Endodermal cell (in vitro differentiated cells): ENCODE measurements at regions not wholly inside any gene's neighbourhood (a gene's known extent, or its start where the extent isn't known, plus 50 kb on each side); places are given as distances from the start of the nearest gene placed in this dataset.
A peak's percentile ranks its signal among the peaks of the same experiment; 100 is the strongest.

Experiments used
- DNase-seq: peaks from one replicate; pipeline ENCODE4 v3.0.0-alpha.2; 2017
- H3K27ac ChIP-seq: 2 replicates; pipeline ENCODE4 v1.5.1; 2013; ENCODE audit warnings: mild to moderate bottlenecking, low read depth, low read length, moderate library complexity
- H3K27me3 ChIP-seq: 2 replicates; pipeline ENCODE4 v1.6.1; 2013; ENCODE audit warnings: mild to moderate bottlenecking, low read length, moderate library complexity; ENCODE audit not compliant: insufficient read depth, control insufficient read depth, poor library complexity, severe bottlenecking
- H3K36me3 ChIP-seq: 2 replicates; pipeline ENCODE4 v1.7.0; 2013; ENCODE audit warnings: mild to moderate bottlenecking, low read length, moderate library complexity; ENCODE audit not compliant: control insufficient read depth, insufficient read depth
- H3K4me1 ChIP-seq: one replicate; pipeline ENCODE4 v1.7.0; 2013; ENCODE audit warnings: low read length; ENCODE audit not compliant: control insufficient read depth, insufficient read depth
- H3K4me3 ChIP-seq: 2 replicates; pipeline ENCODE4 v1.5.1; 2013; ENCODE audit warnings: mild to moderate bottlenecking, low read length, moderate library complexity
- H3K9ac ChIP-seq: 2 replicates; pipeline ENCODE4 v1.6.1; 2013; ENCODE audit warnings: mild to moderate bottlenecking, low read length, moderate library complexity; ENCODE audit not compliant: poor library complexity, severe bottlenecking; ENCODE audit errors: extremely low read depth
- H3K9me3 ChIP-seq: 2 replicates; pipeline ENCODE4 v1.6.1; 2013; ENCODE audit warnings: mild to moderate bottlenecking, low read length, moderate library complexity; ENCODE audit not compliant: control insufficient read depth
- H3K27ac Mint-ChIP-seq: 2 replicates; pipeline ENCODE4 v1.8.0; 2020; ENCODE audit warnings: mixed read lengths
- H3K27me3 Mint-ChIP-seq: 2 replicates; pipeline ENCODE4 v1.8.0; 2021; ENCODE audit warnings: mild to moderate bottlenecking, mixed read lengths; ENCODE audit not compliant: insufficient read depth
- H3K36me3 Mint-ChIP-seq: 2 replicates; pipeline ENCODE4 v1.8.0; 2020; ENCODE audit warnings: low read depth, mixed read lengths
- H3K4me1 Mint-ChIP-seq: 2 replicates; pipeline ENCODE4 v1.8.0; 2020; ENCODE audit warnings: mixed read lengths
- H3K4me3 Mint-ChIP-seq: 2 replicates; pipeline ENCODE4 v1.8.0; 2020; ENCODE audit warnings: mild to moderate bottlenecking, moderate library complexity, mixed read lengths
- H3K9me3 Mint-ChIP-seq: 2 replicates; pipeline ENCODE4 v1.8.0; 2020; ENCODE audit warnings: mild to moderate bottlenecking, mixed read lengths
- CTCF ChIP-seq: fragments of 200-600 bp; sonication (generic); conservative IDR thresholded peaks from 2 replicates; pipeline ENCODE4 v1.5.0; 2021; ENCODE audit warnings: antibody characterized with exemption, mild to moderate bottlenecking
- WGBS, 2 experiments: methylation state at CpG; one replicate each; pipeline versions ENCODE4 v1.1.5 to v1.1.7; 2013; ENCODE audit warnings: missing lambda C conversion rate in 2 of 2, mixed read lengths in 1 of 2; ENCODE audit not compliant: insufficient coverage in 1 of 2, insufficient read length in 1 of 2; 5-methylcytosine and 5-hydroxymethylcytosine counted together

- H3K27me3 ChIP-seq: no peaks in the 10 kb centered on the region
- TF ChIP-seq CTCF: no peak
- Mint-ChIP-seq H3K27ac (no peak overlapping the region), H3K27me3 (peaks cover 8% of the 10 kb centered on the region), H3K9me3 (peaks cover 10% of the 10 kb centered on the region), H3K4me1 (peaks cover 7% of the 10 kb centered on the region), H3K4me3 (no peak overlapping the region), H3K36me3 (no peaks in the 10 kb centered on the region)
- DNase-seq: peak; percentile 55
- no peaks in the 10 kb centered on the region for H3K36me3 ChIP-seq
- H3K4me3 ChIP-seq: no peak overlapping the region
- peak overlapping the region; percentile 24 for H3K27ac ChIP-seq
- H3K4me1 ChIP-seq: peaks cover 2% of the 10 kb centered on the region
- peaks cover 5% of the 10 kb centered on the region for H3K9me3 ChIP-seq
- no peak overlapping the region for H3K9ac ChIP-seq
- 93 to 95% methylated on average over 3 to 11 of the region's 13 CpGs for WGBS, 2 experiments
Measured at GRCh38 chr14:101711041-101711856, 50.3 kb upstream of the PPP2R5C start.
